Fibroblast of mammary gland (primary cell): ENCODE measurements at regions not wholly inside any gene's neighbourhood (a gene's known extent, or its start where the extent isn't known, plus 50 kb on each side); places are given as distances from the start of the nearest gene placed in this dataset.

Experiments used
- DNase-seq: peaks from one replicate; pipeline ENCODE4 v3.0.0-alpha.2; 2010; ENCODE audit warnings: low read depth
- H3K4me3 ChIP-seq: 2 replicates; pipeline ENCODE4 v1.5.1; 2011; ENCODE audit warnings: low read depth, mild to moderate bottlenecking, low read length, moderate library complexity; ENCODE audit not compliant: control insufficient read depth
- TF ChIP-seq, protein P1 (sequence below): conservative IDR thresholded peaks from 2 replicates; pipeline ENCODE4 v1.5.1; 2011; ENCODE audit warnings: low read depth, low read length, inconsistent platforms; ENCODE audit not compliant: control insufficient read depth, insufficient read depth

DNA sequence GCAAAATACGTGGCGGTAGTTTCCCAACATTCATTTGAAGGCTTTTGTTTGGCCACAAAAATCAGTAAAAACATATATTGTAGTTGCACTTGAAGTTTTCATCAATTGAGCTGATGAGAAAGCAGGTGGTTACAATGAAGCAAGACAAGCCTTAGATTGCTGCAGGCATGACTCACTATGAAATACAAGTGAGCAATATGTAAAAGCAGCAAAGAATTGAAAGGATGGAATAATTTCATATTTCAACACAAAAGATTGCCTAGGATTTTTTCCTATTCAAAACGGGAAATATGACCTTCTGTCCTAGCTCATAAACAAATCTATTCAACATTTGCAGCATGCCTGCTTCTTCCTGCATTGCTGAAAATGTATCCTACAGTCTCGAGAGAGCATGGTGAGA, 190.9 kb upstream of the BANK1 start:
- H3K4me3 ChIP-seq = no peak overlapping the region
- TF ChIP-seq, protein P1, sequence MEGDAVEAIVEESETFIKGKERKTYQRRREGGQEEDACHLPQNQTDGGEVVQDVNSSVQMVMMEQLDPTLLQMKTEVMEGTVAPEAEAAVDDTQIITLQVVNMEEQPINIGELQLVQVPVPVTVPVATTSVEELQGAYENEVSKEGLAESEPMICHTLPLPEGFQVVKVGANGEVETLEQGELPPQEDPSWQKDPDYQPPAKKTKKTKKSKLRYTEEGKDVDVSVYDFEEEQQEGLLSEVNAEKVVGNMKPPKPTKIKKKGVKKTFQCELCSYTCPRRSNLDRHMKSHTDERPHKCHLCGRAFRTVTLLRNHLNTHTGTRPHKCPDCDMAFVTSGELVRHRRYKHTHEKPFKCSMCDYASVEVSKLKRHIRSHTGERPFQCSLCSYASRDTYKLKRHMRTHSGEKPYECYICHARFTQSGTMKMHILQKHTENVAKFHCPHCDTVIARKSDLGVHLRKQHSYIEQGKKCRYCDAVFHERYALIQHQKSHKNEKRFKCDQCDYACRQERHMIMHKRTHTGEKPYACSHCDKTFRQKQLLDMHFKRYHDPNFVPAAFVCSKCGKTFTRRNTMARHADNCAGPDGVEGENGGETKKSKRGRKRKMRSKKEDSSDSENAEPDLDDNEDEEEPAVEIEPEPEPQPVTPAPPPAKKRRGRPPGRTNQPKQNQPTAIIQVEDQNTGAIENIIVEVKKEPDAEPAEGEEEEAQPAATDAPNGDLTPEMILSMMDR = no peak
- peak; percentile 67 for DNase-seq

DNA sequence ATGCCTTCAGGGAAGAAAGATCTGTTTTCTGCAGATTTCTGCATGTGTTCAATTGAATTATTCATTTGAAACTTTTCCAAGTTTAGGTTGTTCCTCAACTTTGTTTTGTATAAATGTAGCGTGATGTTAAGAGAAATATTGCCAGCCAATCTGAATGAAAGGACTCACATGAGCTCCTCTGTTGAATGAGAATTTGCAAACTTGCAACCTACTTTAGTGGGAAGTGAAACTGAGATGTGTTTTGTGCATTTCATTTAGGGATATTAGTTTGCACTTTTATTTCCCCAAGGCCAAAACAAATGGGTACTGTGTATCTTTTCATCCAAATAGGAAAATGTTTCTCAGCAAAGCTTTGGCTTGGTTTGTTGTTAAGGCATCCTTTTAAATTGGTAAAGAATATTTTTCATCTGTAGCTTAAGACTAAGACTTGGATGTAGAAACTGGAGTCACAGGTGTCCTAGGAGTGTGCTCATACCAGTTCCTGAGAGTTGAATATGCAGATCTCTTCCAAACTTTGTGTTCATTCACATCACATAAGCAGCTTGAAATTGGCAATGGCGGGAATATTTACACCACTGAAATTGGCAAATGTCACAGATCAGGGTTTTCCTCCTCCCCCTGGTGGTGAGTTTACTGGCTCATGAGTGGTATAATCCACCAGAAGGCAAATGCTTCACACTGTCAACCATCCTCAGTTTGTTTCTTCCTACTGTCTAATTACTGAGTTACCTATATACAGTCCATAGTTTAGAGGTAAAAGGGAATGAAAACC, 193.6 kb upstream of the BANK1 start:
- TF ChIP-seq, protein P1 = peak; percentile 24
- no peak overlapping the region for H3K4me3 ChIP-seq
- peak; percentile 10 for DNase-seq

DNA sequence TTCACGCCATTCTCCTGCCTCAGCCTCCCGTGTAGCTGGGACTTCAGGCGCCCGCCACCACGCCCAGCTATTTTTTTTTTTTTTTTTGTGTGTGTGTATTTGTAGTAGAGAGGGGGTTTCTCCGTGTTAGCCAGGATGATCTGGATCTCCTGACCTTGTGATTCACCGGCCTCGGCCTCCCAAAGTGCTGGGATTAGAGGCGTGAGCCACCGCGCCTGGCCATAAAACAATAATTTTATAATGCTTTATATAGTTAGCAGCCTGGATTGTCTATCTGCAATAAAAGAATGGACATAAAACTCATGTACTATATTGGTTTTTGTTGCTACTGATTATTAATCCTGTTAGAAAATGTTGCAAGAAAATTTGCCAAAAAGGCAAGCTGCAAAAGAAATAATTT, 195.9 kb upstream of the BANK1 start:
- H3K4me3 ChIP-seq = no peak overlapping the region
- no peak for DNase-seq
- TF ChIP-seq, protein P1 = no peak

DNA sequence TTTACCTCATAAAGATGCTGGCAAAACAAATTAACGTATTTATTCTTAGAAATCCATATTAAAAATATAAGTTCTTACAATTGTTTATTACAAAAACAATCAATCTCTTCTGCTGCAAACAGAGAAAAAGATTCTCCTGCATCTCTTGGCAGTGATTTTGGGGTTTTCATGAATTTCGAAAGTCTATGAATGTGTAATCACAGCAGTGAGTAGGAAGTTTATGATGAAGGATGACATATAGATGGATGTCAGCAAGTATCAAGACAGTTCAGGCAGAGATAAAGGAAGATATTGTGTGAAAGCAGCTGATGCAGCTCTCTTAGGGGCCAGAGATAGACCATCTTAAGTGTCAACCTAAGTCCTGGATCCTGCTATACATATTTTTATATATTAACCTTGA, 196.9 kb upstream of the BANK1 start:
- TF ChIP-seq, protein P1 = no peak
- H3K4me3 ChIP-seq = no peak overlapping the region
- DNase-seq = peak; percentile 4

DNA sequence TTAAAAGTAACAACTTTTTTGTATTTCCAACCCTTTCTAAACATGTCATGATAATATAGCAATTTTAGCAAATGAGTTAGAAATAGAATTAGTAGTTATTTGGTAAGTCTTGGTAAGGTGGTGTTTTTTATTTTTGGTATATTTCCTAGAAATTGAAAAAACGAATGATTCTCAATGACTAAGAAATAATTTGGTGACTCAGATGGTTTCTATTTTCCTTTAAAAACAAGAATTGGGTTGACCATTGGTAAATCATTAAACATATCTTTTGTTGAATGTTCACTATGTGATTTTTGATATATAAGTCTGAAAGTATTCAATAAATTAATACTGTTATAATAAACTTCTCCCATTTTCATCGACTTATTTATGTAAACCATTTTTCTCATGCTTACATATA, 206.2 kb upstream of the BANK1 start:
- TF ChIP-seq, protein P1 = no peak
- H3K4me3 ChIP-seq = no peak overlapping the region
- peak; percentile 32 for DNase-seq

DNA sequence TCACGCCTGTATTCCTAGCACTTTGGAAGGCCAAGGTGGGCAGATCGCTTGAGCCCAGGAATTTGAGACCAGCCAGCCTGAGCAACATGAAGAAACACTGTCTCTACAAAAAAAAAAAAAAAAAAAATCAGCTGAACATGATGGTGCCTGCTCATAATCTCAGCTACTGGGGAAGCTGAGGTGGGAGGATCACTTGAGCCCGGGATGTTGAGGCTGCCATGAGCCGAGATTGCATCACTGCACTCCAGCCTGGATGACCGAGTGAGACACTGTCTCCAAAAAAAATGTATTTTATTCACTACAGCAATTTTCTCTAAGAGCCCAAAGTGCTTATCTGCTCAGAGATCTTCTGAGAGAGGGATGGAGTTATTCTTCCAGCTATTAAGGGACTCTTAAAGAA, 215.8 kb upstream of the PPP3CA start:
- TF ChIP-seq, protein P1 = no peak
- no peak for DNase-seq
- no peak overlapping the region for H3K4me3 ChIP-seq
